Neural progenitor cell (in vitro differentiated cells): ENCODE measurements at regions not wholly inside any gene's neighbourhood (a gene's known extent, or its start where the extent isn't known, plus 50 kb on each side); places are given as distances from the start of the nearest gene placed in this dataset.
"Not testable (repeated sequence)": the region's sequence is repeated elsewhere in the genome, so short reads cannot be mapped to it uniquely, and the experiment has no call there.

Source experiments
- DNase-seq: peaks from one replicate; pipeline ENCODE4 v3.0.0-alpha.2; 2016; ENCODE audit warnings: low spot score
- H2AFZ ChIP-seq: fragments of 200-600 bp; sonication (generic); replicated peaks from 2 replicates; pipeline ENCODE4 v1.6.1; 2016; ENCODE audit warnings: antibody characterized with exemption
- H3F3A ChIP-seq: fragments of 200-600 bp; sonication (generic); 2 replicates; pipeline ENCODE4 v1.6.1; 2016; ENCODE audit warnings: antibody characterized with exemption, low read depth
- H3K27ac ChIP-seq: fragments of 200-600 bp; sonication (generic); 2 replicates; pipeline ENCODE4 v1.5.1; 2016; ENCODE audit warnings: mild to moderate bottlenecking
- H3K27me3 ChIP-seq: fragments of 200-600 bp; sonication (generic); 2 replicates; pipeline ENCODE4 v1.6.1; 2016; ENCODE audit warnings: mild to moderate bottlenecking, moderate library complexity
- H3K36me3 ChIP-seq: fragments of 200-600 bp; sonication (generic); 2 replicates; pipeline ENCODE4 v1.5.1; 2016
- H3K4me1 ChIP-seq: fragments of 200-600 bp; sonication (generic); 2 replicates; pipeline ENCODE4 v1.6.1; 2016; ENCODE audit warnings: mixed run types
- H3K4me2 ChIP-seq: fragments of 200-600 bp; sonication (generic); 2 replicates; pipeline ENCODE4 v1.6.1; 2016
- H3K4me3 ChIP-seq: fragments of 200-600 bp; sonication (generic); 2 replicates; pipeline ENCODE4 v1.5.1; 2016
- H3K79me2 ChIP-seq: fragments of 200-600 bp; sonication (generic); 2 replicates; pipeline ENCODE4 v1.6.1; 2016; ENCODE audit warnings: low read depth
- H3K9ac ChIP-seq: fragments of 200-600 bp; sonication (generic); 2 replicates; pipeline ENCODE4 v1.6.1; 2016
- H3K9me3 ChIP-seq: fragments of 200-600 bp; sonication (generic); 2 replicates; pipeline ENCODE4 v1.5.1; 2016; ENCODE audit warnings: low read depth
- H4K20me1 ChIP-seq: fragments of 200-600 bp; sonication (generic); 2 replicates; pipeline ENCODE4 v1.6.1; 2016; ENCODE audit warnings: low read depth
- H3K27ac Mint-ChIP-seq: 3 replicates; pipeline ENCODE4 v1.8.0; 2021; ENCODE audit warnings: mixed read lengths
- H3K27me3 Mint-ChIP-seq: 2 replicates; pipeline ENCODE4 v1.8.0; 2022; ENCODE audit warnings: low read depth, mild to moderate bottlenecking, inconsistent platforms, moderate library complexity, mixed read lengths; ENCODE audit not compliant: insufficient read depth
- H3K36me3 Mint-ChIP-seq: 3 replicates; pipeline ENCODE4 v1.8.0; 2021; ENCODE audit warnings: mixed read lengths
- H3K4me1 Mint-ChIP-seq: 3 replicates; pipeline ENCODE4 v1.8.0; 2021; ENCODE audit warnings: mixed read lengths
- H3K4me3 Mint-ChIP-seq: 3 replicates; pipeline ENCODE4 v1.8.0; 2021; ENCODE audit warnings: mild to moderate bottlenecking, moderate library complexity, mixed read lengths
- H3K9me3 Mint-ChIP-seq: 3 replicates; pipeline ENCODE4 v1.8.0; 2020; ENCODE audit warnings: mixed read lengths
- EZH2 ChIP-seq: fragments of 200-600 bp; sonication (generic); IDR thresholded peaks from 2 replicates; pipeline ENCODE4 v1.6.1; 2017; ENCODE audit warnings: antibody characterized with exemption, mild to moderate bottlenecking, moderate library complexity
- EZH2phosphoT487 ChIP-seq: fragments of 200-600 bp; sonication (generic); IDR thresholded peaks from 2 replicates; pipeline ENCODE4 v1.6.1; 2017; ENCODE audit warnings: antibody characterized with exemption
- TF ChIP-seq, protein P1 (sequence below): fragments of 200-600 bp; sonication (generic); IDR thresholded peaks from 2 replicates; pipeline ENCODE4 v1.5.1; 2017; ENCODE audit warnings: antibody characterized with exemption, mild to moderate bottlenecking

DNA sequence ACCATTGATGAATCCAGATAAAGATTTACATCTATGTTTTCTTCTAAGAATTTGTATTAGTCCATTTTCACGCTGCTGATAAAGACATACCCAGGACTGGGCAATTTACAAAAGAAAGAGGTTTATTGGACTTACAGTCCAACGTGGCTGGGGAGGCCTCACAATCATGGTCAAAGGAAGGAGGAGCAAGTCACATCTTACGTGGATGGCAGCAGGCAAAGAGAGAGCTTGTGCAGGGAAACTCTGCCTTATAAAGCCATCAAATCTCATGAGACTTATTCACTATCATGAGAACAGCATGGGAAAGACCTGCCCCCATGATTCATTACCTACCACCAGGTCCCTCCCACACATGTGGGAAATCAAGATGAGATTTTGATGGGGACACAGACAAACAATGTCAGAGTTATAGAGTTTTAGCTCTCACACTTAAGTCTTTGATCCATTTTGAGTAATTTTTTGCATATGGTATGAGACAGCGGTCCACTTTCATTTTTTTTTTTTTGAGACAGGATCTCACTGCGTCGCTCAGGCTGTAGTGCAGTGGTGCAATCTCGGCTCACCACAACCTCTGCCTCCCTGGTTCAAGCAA is 53.5 kb upstream of the JADE2 start:
- H3K79me2 ChIP-seq, H3K36me3 Mint-ChIP-seq, H3K9me3 Mint-ChIP-seq, H3K4me1 ChIP-seq, H4K20me1 ChIP-seq, H3F3A ChIP-seq, H3K4me2 ChIP-seq, H3K4me3 ChIP-seq, H3K9me3 ChIP-seq, H3K27ac ChIP-seq, H3K27me3 Mint-ChIP-seq, H3K27me3 ChIP-seq, H3K4me1 Mint-ChIP-seq, H3K27ac Mint-ChIP-seq, H3K36me3 ChIP-seq, H3K4me3 Mint-ChIP-seq, H3K9ac ChIP-seq, H2AFZ ChIP-seq, DNase-seq: not testable (repeated sequence)

DNA sequence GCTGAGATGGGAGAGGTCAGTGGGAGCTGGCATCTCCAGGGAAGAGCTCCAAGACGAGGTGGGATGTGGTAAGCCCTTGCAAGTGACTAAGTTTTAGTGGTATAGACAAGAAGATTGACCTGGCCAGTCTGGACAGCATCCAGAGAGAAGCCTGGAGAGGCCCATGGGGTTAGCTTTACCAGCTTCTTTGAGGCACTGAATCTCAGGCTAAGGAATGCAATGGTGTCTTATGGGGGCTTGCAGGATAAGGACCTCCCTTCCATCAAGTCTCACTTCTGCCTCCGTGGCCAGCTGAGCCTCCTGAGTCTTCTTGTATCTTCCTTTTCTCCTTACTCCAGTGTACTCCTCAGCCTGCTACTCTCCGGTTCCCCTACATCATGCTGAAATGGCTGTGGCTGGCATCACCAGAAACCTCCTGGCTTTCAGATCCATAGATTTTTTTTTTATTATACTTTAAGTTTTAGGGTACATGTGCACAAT is 56.5 kb upstream of the JADE2 start:
- H3K27ac Mint-ChIP-seq, result peak overlapping the region; percentile 34
- H3K36me3 Mint-ChIP-seq, result no peaks in the 10 kb centered on the region
- H3K79me2 ChIP-seq, result no peaks in the 10 kb centered on the region
- H3K4me1 ChIP-seq, result peaks cover 12% of the 10 kb centered on the region
- H3K36me3 ChIP-seq, result no peaks in the 10 kb centered on the region
- H3K27me3 Mint-ChIP-seq, result peaks cover 7% of the 10 kb centered on the region
- H3K4me2 ChIP-seq, result no peak overlapping the region
- peak overlapping the region; percentile 53 for H3K4me3 Mint-ChIP-seq
- no peak overlapping the region for H3K9ac ChIP-seq
- no peak overlapping the region for H2AFZ ChIP-seq
- DNase-seq, result no peak
- no peaks in the 10 kb centered on the region for H4K20me1 ChIP-seq
- no peaks in the 10 kb centered on the region for H3K9me3 ChIP-seq
- no peaks in the 10 kb centered on the region for H3K27me3 ChIP-seq
- TF ChIP-seq EZH2, result no peak
- TF ChIP-seq, protein P1, sequence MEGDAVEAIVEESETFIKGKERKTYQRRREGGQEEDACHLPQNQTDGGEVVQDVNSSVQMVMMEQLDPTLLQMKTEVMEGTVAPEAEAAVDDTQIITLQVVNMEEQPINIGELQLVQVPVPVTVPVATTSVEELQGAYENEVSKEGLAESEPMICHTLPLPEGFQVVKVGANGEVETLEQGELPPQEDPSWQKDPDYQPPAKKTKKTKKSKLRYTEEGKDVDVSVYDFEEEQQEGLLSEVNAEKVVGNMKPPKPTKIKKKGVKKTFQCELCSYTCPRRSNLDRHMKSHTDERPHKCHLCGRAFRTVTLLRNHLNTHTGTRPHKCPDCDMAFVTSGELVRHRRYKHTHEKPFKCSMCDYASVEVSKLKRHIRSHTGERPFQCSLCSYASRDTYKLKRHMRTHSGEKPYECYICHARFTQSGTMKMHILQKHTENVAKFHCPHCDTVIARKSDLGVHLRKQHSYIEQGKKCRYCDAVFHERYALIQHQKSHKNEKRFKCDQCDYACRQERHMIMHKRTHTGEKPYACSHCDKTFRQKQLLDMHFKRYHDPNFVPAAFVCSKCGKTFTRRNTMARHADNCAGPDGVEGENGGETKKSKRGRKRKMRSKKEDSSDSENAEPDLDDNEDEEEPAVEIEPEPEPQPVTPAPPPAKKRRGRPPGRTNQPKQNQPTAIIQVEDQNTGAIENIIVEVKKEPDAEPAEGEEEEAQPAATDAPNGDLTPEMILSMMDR, result no peak
- TF ChIP-seq EZH2phosphoT487, result no peak
- no peak overlapping the region for H3K4me3 ChIP-seq
- peaks cover 17% of the 10 kb centered on the region for H3F3A ChIP-seq
- peaks cover 4% of the 10 kb centered on the region for H3K9me3 Mint-ChIP-seq
- H3K4me1 Mint-ChIP-seq, result peaks cover 12% of the 10 kb centered on the region
- no peak overlapping the region for H3K27ac ChIP-seq

DNA sequence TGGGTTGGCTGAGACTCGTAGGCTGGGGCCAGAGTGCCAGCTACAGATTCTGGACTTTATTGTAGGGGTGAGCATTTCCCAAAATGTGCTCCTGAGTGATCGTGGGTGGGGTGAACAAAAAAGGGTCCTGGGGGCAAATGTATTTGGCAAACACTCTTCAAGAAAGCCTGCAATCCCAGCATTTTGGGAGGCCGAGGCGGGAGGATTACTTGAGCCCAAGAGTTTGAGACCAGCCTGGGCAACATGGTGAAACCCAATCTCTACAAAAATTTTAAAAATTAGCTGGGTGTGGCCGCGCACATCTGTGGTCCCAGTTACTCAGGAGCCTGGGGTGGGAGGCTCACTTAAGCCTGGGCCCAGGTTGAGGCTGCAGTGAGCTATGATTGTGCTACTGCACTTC is 55.5 kb upstream of the CDKN2AIPNL start:
- Mint-ChIP-seq H3K4me1 (peaks cover 12% of the 10 kb centered on the region), H3K27me3 (peaks cover 9% of the 10 kb centered on the region), H3K9me3 (no peaks in the 10 kb centered on the region), H3K27ac (peak overlapping the region; percentile 78), H3K36me3 (no peaks in the 10 kb centered on the region), H3K4me3 (peak overlapping the region; percentile 86)
- Histone ChIP-seq H4K20me1 (no peaks in the 10 kb centered on the region), H3K9me3 (no peaks in the 10 kb centered on the region), H3K27ac (no peak overlapping the region), H3K36me3 (no peaks in the 10 kb centered on the region), H3K4me1 (peaks cover 12% of the 10 kb centered on the region), H3F3A (peaks cover 17% of the 10 kb centered on the region), H3K4me3 (peak overlapping the region; percentile 61), H2AFZ (peak overlapping the region; percentile 98), H3K27me3 (no peaks in the 10 kb centered on the region), H3K4me2 (peak overlapping the region; percentile 86), H3K79me2 (no peaks in the 10 kb centered on the region), H3K9ac (no peak overlapping the region)
- no peak for DNase-seq
- TF ChIP-seq EZH2phosphoT487 (no peak), EZH2 (no peak)
- TF ChIP-seq, protein P1, result no peak

DNA sequence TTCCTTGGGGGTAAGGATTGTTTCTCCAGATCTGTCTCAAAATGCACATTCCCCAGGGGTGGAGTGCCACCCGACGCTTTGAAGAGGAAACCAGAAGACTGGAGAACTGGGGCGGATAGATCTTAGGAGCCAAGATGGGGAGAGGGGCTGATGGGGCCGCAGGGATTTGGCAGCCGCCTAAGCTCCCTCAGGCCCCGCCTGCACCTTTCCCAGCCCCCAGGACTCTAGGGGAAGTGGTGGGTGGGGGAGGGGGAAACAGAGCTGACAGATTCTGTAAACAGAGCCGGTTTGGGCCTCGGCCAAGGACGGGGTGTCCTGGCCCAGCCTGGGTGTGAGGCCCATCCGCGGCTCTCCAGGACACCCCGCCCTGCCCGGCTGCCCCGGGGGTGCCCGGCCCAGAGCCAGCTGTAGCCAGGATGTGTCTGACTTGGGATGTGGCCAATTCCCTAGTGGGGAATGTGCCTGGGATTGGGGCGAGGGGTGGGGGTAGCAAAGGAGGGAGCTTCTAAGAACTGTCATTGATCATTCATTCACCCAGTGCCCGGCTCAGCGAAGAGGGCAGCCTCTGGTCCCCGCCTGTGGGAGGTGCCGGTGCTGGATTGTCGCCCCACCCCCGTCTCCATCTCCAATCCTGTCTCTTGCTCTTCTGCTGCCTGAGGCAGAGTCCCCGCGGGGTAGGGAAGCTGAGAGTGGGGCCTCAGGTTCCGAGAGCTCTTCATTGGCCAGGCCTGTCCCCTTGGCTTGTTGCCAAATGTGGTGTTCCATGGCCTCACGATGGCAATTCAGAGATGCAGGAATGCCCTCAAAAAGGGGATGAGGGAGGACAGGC is 54.8 kb upstream of the CDKN2AIPNL start:
- H3K36me3 Mint-ChIP-seq, result no peaks in the 10 kb centered on the region
- Histone ChIP-seq H3K4me2 (peak overlapping the region; percentile 86), H3K4me1 (peaks cover 12% of the 10 kb centered on the region), H3K27ac (no peak overlapping the region), H3K36me3 (no peaks in the 10 kb centered on the region), H3K79me2 (no peaks in the 10 kb centered on the region), H3K27me3 (no peaks in the 10 kb centered on the region), H3K4me3 (peak overlapping the region; percentile 61), H2AFZ (peak overlapping the region; percentile 98), H4K20me1 (no peaks in the 10 kb centered on the region), H3K9me3 (no peaks in the 10 kb centered on the region), H3K9ac (peak overlapping the region; percentile 19), H3F3A (peaks cover 17% of the 10 kb centered on the region)
- peak; percentile 82 for DNase-seq
- H3K4me1 Mint-ChIP-seq, result peaks cover 12% of the 10 kb centered on the region
- peak overlapping the region; percentile 86 for H3K4me3 Mint-ChIP-seq
- H3K9me3 Mint-ChIP-seq, result no peaks in the 10 kb centered on the region
- TF ChIP-seq, protein P1, result no peak
- TF ChIP-seq EZH2phosphoT487, result no peak
- no peak for TF ChIP-seq EZH2
- H3K27ac Mint-ChIP-seq, result peak overlapping the region; percentile 78
- peaks cover 7% of the 10 kb centered on the region for H3K27me3 Mint-ChIP-seq
